ENCODE measurements at regions not wholly inside any gene's neighbourhood (a gene's known extent, or its start where the extent isn't known, plus 50 kb on each side); places are given as distances from the start of the nearest gene placed in this dataset.

DNA sequence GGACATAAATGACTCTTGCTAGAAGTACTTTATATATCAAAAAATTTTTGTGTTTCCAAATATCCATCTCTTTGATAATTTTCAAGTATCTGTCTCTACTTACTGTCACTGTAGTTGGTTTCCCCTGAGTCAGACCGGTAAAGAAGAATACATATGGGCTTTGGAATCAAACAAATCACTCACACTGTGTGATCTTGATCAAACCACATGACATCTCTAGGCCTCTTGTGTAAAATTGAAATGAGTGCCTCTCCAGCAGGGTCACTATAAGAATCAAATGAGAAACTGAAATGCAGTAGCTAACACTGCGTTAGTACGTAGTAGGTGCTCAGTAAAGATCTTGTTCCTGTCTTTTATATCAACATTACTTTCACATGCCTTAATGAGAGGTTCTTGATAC, 314.6 kb upstream of the STT3B start:
- WGBS (ENCODE audit: low lambda C conversion rate), result 86% methylated on average over 3 of the region's 3 CpGs
- CTCF ChIA-PET (ENCODE audit: low intra/inter-chr PET ratio, low total read pairs), result no interaction called here
- TF ChIP-seq, protein P1, sequence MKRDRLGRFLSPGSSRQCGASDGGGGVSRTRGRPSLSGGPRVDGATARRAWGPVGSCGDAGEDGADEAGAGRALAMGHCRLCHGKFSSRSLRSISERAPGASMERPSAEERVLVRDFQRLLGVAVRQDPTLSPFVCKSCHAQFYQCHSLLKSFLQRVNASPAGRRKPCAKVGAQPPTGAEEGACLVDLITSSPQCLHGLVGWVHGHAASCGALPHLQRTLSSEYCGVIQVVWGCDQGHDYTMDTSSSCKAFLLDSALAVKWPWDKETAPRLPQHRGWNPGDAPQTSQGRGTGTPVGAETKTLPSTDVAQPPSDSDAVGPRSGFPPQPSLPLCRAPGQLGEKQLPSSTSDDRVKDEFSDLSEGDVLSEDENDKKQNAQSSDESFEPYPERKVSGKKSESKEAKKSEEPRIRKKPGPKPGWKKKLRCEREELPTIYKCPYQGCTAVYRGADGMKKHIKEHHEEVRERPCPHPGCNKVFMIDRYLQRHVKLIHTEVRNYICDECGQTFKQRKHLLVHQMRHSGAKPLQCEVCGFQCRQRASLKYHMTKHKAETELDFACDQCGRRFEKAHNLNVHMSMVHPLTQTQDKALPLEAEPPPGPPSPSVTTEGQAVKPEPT (CRISPR knock-in tag; IDR thresholded peaks at IDR 0.05; ENCODE audit: low read depth), result no peak
- no peak for TF ChIP-seq ZNF253 (CRISPR knock-in tag; IDR thresholded peaks at IDR 0.05; ENCODE audit: borderline replicate concordance)
- no peak for TF ChIP-seq ZNF367 (CRISPR knock-in tag; IDR thresholded peaks at IDR 0.05; ENCODE audit: borderline replicate concordance)
- TF ChIP-seq, protein P2, sequence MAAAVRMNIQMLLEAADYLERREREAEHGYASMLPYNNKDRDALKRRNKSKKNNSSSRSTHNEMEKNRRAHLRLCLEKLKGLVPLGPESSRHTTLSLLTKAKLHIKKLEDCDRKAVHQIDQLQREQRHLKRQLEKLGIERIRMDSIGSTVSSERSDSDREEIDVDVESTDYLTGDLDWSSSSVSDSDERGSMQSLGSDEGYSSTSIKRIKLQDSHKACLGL (CRISPR knock-in tag; IDR thresholded peaks at IDR 0.05), result no peak
- TF ChIP-seq, protein P3, sequence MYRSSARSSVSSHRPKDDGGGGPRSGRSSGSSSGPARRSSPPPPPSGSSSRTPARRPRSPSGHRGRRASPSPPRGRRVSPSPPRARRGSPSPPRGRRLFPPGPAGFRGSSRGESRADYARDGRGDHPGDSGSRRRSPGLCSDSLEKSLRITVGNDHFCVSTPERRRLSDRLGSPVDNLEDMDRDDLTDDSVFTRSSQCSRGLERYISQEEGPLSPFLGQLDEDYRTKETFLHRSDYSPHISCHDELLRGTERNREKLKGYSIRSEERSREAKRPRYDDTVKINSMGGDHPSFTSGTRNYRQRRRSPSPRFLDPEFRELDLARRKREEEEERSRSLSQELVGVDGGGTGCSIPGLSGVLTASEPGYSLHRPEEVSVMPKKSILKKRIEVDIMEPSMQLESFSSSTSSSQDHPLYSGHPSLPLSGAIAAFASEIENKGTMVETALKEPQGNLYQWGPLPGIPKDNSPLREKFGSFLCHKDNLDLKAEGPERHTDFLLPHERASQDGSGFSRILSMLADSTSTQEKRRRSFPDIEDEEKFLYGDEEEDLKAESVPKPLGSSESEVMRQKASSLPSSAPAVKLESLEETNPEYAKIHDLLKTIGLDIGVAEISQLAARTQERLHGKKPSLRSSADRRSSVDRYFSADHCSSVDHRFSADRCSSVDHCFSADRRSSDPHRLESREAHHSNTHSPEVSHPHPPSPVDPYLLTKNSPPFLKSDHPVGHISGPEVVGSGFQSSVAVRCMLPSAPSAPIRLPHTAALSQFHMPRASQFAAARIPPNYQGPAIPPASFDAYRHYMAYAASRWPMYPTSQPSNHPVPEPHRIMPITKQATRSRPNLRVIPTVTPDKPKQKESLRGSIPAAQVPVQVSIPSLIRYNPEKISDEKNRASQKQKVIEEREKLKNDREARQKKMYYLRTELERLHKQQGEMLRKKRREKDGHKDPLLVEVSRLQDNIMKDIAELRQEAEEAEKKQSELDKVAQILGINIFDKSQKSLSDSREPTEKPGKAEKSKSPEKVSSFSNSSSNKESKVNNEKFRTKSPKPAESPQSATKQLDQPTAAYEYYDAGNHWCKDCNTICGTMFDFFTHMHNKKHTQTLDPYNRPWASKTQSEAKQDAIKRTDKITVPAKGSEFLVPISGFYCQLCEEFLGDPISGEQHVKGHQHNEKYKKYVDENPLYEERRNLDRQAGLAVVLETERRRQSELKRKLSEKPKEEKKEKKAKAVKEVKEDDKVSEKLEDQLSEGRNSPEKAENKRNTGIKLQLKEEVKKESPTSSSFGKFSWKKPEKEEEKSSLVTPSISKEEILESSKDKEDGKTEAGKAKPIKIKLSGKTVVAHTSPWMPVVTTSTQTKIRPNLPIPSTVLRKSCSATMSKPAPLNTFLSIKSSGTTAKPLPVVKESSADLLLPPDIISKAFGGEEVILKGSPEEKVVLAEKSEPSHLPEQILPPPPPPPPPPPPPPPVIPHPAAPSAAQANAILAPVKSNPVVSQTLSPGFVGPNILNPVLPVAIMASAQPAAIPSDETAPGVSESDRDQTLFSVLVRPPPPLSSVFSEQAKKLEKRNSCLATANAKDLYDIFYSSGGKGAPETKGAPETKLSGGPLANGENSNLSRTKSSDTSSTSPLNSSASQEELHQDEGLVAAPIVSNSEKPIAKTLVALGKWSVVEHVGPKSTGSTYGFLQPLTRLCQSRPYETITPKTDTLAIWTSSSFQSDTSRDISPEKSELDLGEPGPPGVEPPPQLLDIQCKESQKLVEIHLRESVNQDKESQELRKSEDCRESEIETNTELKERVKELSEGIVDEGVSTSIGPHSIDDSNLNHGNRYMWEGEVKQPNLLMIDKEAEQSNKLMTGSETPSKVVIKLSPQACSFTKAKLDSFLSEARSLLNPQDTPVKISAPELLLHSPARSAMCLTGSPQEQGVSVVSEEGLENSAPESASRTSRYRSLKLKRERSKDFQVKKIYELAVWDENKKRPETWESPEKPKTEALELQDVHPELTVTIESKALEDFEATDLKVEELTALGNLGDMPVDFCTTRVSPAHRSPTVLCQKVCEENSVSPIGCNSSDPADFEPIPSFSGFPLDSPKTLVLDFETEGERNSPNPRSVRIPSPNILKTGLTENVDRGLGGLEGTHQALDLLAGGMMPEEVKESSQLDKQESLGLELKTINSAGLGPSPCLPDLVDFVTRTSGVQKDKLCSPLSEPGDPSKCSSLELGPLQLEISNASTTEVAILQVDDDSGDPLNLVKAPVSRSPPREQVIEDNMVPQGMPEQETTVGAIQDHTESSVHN (CRISPR knock-in tag; IDR thresholded peaks at IDR 0.05), result no peak
- TF ChIP-seq, protein P4, sequence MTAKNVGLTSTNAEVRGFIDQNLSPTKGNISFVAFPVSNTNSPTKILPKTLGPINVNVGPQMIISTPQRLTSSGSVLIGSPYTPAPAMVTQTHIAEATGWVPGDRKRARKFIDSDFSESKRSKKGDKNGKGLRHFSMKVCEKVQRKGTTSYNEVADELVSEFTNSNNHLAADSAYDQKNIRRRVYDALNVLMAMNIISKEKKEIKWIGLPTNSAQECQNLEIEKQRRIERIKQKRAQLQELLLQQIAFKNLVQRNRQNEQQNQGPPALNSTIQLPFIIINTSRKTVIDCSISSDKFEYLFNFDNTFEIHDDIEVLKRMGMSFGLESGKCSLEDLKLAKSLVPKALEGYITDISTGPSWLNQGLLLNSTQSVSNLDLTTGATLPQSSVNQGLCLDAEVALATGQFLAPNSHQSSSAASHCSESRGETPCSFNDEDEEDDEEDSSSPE (CRISPR knock-in tag; IDR thresholded peaks at IDR 0.05), result no peak
- TF ChIP-seq, protein P5, sequence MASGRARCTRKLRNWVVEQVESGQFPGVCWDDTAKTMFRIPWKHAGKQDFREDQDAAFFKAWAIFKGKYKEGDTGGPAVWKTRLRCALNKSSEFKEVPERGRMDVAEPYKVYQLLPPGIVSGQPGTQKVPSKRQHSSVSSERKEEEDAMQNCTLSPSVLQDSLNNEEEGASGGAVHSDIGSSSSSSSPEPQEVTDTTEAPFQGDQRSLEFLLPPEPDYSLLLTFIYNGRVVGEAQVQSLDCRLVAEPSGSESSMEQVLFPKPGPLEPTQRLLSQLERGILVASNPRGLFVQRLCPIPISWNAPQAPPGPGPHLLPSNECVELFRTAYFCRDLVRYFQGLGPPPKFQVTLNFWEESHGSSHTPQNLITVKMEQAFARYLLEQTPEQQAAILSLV (CRISPR knock-in tag; IDR thresholded peaks at IDR 0.05; ENCODE audit: borderline replicate concordance), result no peak
- TF ChIP-seq ZSCAN25 (CRISPR knock-in tag; IDR thresholded peaks at IDR 0.05), result no peak
- TF ChIP-seq, protein P6, sequence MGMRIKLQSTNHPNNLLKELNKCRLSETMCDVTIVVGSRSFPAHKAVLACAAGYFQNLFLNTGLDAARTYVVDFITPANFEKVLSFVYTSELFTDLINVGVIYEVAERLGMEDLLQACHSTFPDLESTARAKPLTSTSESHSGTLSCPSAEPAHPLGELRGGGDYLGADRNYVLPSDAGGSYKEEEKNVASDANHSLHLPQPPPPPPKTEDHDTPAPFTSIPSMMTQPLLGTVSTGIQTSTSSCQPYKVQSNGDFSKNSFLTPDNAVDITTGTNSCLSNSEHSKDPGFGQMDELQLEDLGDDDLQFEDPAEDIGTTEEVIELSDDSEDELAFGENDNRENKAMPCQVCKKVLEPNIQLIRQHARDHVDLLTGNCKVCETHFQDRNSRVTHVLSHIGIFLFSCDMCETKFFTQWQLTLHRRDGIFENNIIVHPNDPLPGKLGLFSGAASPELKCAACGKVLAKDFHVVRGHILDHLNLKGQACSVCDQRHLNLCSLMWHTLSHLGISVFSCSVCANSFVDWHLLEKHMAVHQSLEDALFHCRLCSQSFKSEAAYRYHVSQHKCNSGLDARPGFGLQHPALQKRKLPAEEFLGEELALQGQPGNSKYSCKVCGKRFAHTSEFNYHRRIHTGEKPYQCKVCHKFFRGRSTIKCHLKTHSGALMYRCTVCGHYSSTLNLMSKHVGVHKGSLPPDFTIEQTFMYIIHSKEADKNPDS (CRISPR knock-in tag; IDR thresholded peaks at IDR 0.05), result no peak

More for the DNA sequence above, 314.6 kb upstream of the STT3B start:
- H3K4me1 ChIP-seq (ENCODE audit: insufficient read depth, low read length), result no peaks in the 10 kb centered on the region
- DNase-seq (ENCODE audit: low spot score) (no peak), ATAC-seq (no peak), FAIRE-seq (no peak)
- no peak overlapping the region for H3K4me2 ChIP-seq (ENCODE audit: low read depth, low read length)
- H3K27ac ChIP-seq (ENCODE audit: extremely low read length, insufficient read depth, low read length), result no peak overlapping the region
- no peaks in the 10 kb centered on the region for H3K36me3 ChIP-seq (replicated peaks in 1 of 2; ENCODE audit: control insufficient read depth in 1 of 2, insufficient read depth in 2 of 2, low read length in 2 of 2)
- POLR2A ChIA-PET, result no interaction called here
- no peak overlapping the region for H3K9ac ChIP-seq (ENCODE audit: insufficient read depth, low read depth, low read length)
- H4K20me1 ChIP-seq (ENCODE audit: insufficient read depth, low read length), result no peaks in the 10 kb centered on the region
- no peaks in the 10 kb centered on the region for H3K27me3 ChIP-seq (ENCODE audit: control insufficient read depth in 1 of 2, insufficient read depth in 2 of 2, low read length in 2 of 2)
- H3K9me3 ChIP-seq (ENCODE audit: low read length), result no peaks in the 10 kb centered on the region
- BruUV-seq (replicated peaks), result no TSS peak
- H2AFZ ChIP-seq (ENCODE audit: low read length), result no peak overlapping the region
- in situ Hi-C loops (cut with HindIII; ENCODE audit: extremely low pct_ligation_motif_present, low pct_unique_long_range_greater_than_20kb), result no loop called here
- H3K4me3 ChIP-seq (replicated peaks in 1 of 3; ENCODE audit: insufficient read depth in 1 of 3, low read depth in 2 of 3, low read length in 3 of 3), result no peak overlapping the region
- H3K79me2 ChIP-seq (ENCODE audit: insufficient read depth, low read length), result no peaks in the 10 kb centered on the region
- intact Hi-C loops (cut with micrococcal nuclease; ENCODE audit: unreplicated experiment), result no loop called here

Data from HepG2 (cell line).